HL-60 (cell line): ENCODE measurements at regions not wholly inside any gene's neighbourhood (a gene's known extent, or its start where the extent isn't known, plus 50 kb on each side); places are given as distances from the start of the nearest gene placed in this dataset.

Experiments
- DNase-seq, 2 experiments: peaks; one replicate each; pipeline ENCODE4 v3.0.0-alpha.2; 2010 to 2020; ENCODE audit warnings: low read depth in 1 of 2, low spot score in 1 of 2
- H3K27ac ChIP-seq: fragments of 250-450 bp; sonication (Bioruptor Pico); replicated peaks from 2 replicates; pipeline ENCODE4 v1.5.1; 2020; ENCODE audit warnings: mild to moderate bottlenecking, moderate library complexity
- H3K27me3 ChIP-seq: fragments of 250-450 bp; sonication (Bioruptor Pico); 2 replicates; pipeline ENCODE4 v1.5.1; 2021; ENCODE audit warnings: mild to moderate bottlenecking, moderate library complexity; ENCODE audit not compliant: insufficient read depth, poor library complexity, severe bottlenecking
- H3K4me3 ChIP-seq: replicated peaks from 2 replicates; pipeline ENCODE4 v1.5.1; 2011; ENCODE audit warnings: mild to moderate bottlenecking, control low read depth, low read length; ENCODE audit not compliant: insufficient read depth
- CTCF ChIP-seq: IDR thresholded peaks from one replicate; pipeline ENCODE4 v1.5.1; 2011; ENCODE audit warnings: low read length, control low read depth, inconsistent platforms; ENCODE audit not compliant: insufficient read depth
- GABPA ChIP-seq: IDR thresholded peaks from 2 replicates; pipeline ENCODE4 v1.6.1; 2012; ENCODE audit warnings: low read depth
- POLR2AphosphoS5 ChIP-seq: IDR thresholded peaks from 2 replicates; pipeline ENCODE4 v1.6.1; 2012; ENCODE audit warnings: low read depth
- REST ChIP-seq: IDR thresholded peaks from 2 replicates; pipeline ENCODE4 v1.6.1; 2012; ENCODE audit warnings: low read depth; ENCODE audit not compliant: insufficient replicate concordance
- SPI1 ChIP-seq: IDR thresholded peaks from 2 replicates; pipeline ENCODE4 v1.6.1; 2012; ENCODE audit warnings: low read depth, mild to moderate bottlenecking, borderline replicate concordance

DNA sequence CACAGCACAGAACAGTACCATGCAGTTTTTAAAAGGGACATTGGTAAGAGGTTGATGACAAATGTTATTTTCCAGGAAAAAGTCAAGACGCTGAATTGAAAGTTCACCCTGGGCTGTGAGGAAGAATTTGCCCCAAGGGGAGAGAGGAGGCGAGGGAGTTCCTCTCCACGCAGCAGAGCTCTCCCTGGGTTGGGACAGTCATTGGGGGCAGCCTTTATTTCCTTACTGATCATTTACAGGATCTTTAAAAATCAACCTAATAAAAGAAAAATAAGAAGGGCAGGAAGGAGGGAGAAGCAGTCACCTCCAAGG is 49.9 kb upstream of the WNT7B start:
- peaks cover 2% of the 10 kb centered on the region for H3K27me3 ChIP-seq
- H3K4me3 ChIP-seq: no peak overlapping the region
- DNase-seq: no peak
- TF ChIP-seq REST: no peak
- TF ChIP-seq CTCF: no peak
- no peak for TF ChIP-seq POLR2AphosphoS5
- no peak for TF ChIP-seq SPI1
- no peak for TF ChIP-seq GABPA
- H3K27ac ChIP-seq: no peak overlapping the region

DNA sequence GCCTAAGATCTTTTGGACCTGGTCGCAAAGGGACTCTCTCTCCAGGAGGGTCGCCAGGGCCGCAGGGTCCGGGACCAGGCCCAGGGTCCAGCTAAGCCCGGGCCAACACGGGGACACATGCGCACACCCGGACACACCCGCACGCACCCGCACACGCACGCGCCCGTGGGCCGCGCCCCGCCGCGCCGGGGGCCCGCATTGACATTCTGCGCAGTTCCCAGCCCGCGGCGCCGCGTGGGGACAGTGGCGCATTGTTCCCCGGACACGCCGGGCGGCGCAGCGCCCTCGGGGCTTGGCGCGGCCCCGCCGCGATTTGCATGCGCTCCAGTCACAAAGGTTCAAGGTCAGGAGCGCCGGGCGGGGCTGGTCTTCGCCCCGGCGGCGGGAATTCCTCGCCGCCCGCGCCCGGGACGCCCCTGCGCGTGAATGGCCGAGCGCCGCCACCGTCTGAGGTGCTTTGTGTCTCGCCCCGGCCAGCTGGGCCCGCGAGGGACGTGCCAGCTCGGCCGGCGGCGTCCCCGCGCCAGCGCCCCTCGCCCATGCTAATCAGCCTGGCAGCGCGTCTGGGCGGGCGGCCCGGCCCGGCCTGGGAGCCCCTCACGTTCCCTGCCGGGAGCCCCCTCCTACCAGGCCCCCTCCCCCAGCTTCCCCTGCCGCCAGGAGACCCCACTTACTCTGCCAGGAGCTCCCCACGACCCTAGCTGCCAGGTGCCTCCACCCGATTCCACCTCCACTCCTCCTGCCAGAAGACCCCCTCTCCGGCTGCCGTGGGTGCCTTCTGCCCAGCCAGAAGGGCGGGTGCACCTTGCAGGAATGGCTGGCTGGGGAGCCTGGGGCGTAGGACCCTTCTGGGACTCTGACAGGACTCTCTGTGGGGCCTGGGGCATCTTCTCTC is 50.5 kb upstream of the WNT7B start:
- H3K27me3 ChIP-seq: peaks cover 2% of the 10 kb centered on the region
- no peak for DNase-seq
- H3K4me3 ChIP-seq: no peak overlapping the region
- no peak overlapping the region for H3K27ac ChIP-seq
- TF ChIP-seq CTCF (no peak), SPI1 (no peak)

DNA sequence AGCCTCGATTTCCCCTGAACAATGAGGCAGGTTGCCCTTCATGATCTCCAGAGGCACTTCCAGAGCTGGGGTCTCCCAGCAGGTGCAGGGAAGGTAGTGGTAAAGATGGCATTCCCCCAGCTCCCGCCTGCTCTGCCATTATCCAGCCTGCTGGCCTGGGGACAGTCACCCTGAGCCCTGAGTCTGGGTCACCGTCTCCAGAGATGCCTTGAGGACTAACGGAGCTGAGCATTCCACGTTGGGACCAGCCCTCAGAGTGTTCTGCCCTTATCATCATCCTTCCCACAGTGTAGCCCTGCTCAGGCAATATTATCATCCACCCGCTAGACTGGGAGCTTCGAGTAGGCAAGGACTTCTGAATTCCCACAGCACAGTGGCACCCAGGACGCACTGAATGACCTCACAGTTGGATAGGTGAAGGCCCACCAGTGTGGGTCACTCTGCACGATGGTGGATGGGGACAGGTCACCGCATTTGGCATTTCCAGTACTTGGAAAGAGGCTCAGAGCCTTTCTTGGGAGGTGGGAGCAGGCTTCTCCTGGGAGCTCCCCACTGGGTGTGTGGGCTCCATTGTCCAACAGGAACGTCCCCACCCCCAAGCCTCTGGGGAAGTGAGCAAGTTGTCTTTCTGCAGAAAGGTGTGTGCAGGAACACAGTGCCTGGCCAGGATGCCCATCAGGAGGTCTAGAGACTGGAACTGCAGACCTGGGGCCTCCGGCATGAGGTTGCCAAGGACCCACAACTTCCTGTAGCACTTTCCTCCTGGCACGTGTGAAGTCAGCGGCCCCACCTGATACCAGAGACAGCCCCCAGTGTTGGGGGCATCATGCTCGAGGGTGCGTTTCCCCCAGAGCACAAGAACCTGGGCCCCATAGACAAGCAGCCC is 51.4 kb upstream of the WNT7B start:
- no peak overlapping the region for H3K4me3 ChIP-seq
- H3K27me3 ChIP-seq: peaks cover 2% of the 10 kb centered on the region
- TF ChIP-seq POLR2AphosphoS5: no peak
- no peak for TF ChIP-seq GABPA
- TF ChIP-seq SPI1: no peak
- TF ChIP-seq REST: no peak
- TF ChIP-seq CTCF: no peak
- H3K27ac ChIP-seq: no peak overlapping the region
- no peak for DNase-seq
